IMR-90 (cell line): ENCODE measurements at regions not wholly inside any gene's neighbourhood (a gene's known extent, or its start where the extent isn't known, plus 50 kb on each side); places are given as distances from the start of the nearest gene placed in this dataset.

Experiments used
- ATAC-seq: fragments of 200-7000 bp; cut with Tn5 transposase; 2 replicates; pipeline ENCODE4 v1.9.1; 2020; ENCODE audit warnings: low read depth, mild to moderate bottlenecking, moderate library complexity
- BruUV-seq: library from RNA; stranded (reverse); fragments of 400-500 nt; replicated peaks from 2 replicates; lab custom pipeline; 2021; lab: Mats Ljungman, UMichigan
- CTCF ChIA-PET: fragments of 300-600 bp; formaldehyde crosslinking; extraction: SDS; loops from one replicate; lab custom pipeline; 2021; ENCODE audit warnings: antibody characterized with exemption; lab: Yijun Ruan, JAX
- POLR2A ChIA-PET: fragments of 300-600 bp; sonication (Branson Sonifier 250); formaldehyde crosslinking; loops from one replicate; lab custom pipeline; 2022; ENCODE audit warnings: antibody characterized with exemption; ENCODE audit not compliant: unreplicated experiment; lab: Charles Lee
- DNase-seq: peaks from one replicate; pipeline ENCODE4 v3.0.0; 2013
- H2AFZ ChIP-seq: replicated peaks from 2 replicates; pipeline ENCODE3; 2013; ENCODE audit warnings: low read length, mild to moderate bottlenecking; ENCODE audit not compliant: poor library complexity
- H2AK5ac ChIP-seq: 2 replicates; pipeline ENCODE4 v1.6.1; 2013; ENCODE audit warnings: low read depth, low read length, inconsistent platforms
- H2AK9ac ChIP-seq: replicated peaks from 2 replicates; pipeline ENCODE3; 2013; ENCODE audit warnings: mild to moderate bottlenecking, low read depth, low read length, moderate library complexity; ENCODE audit not compliant: poor library complexity
- H2BK120ac ChIP-seq: 2 replicates; pipeline ENCODE4 v1.6.1; 2013; ENCODE audit warnings: low read depth, low read length, inconsistent platforms
- H2BK15ac ChIP-seq: 3 replicates; pipeline ENCODE4 v1.6.1; 2013; ENCODE audit warnings: low read depth, low read length, inconsistent platforms
- H2BK20ac ChIP-seq: 2 replicates; pipeline ENCODE4 v1.6.1; 2013; ENCODE audit warnings: low read depth, mild to moderate bottlenecking, inconsistent platforms, low read length, moderate library complexity
- H2BK5ac ChIP-seq: 2 replicates; pipeline ENCODE4 v1.6.1; 2013; ENCODE audit warnings: mild to moderate bottlenecking, low read depth, low read length, inconsistent platforms; ENCODE audit not compliant: poor library complexity, severe bottlenecking
- H3K14ac ChIP-seq: replicated peaks from 2 replicates; pipeline ENCODE4 v1.6.1; 2013; ENCODE audit warnings: low read depth, low read length, inconsistent platforms
- H3K18ac ChIP-seq: 2 replicates; pipeline ENCODE4 v1.6.1; 2013; ENCODE audit warnings: low read depth, low read length, control low read depth
- H3K23ac ChIP-seq: 2 replicates; pipeline ENCODE4 v1.6.1; 2013; ENCODE audit warnings: low read depth, low read length, inconsistent platforms
- H3K27ac ChIP-seq: 2 replicates; pipeline ENCODE4 v1.5.1; 2013; ENCODE audit warnings: mild to moderate bottlenecking, control low read depth, low read length; ENCODE audit not compliant: insufficient read depth
- H3K27me3 ChIP-seq: 2 replicates; pipeline ENCODE4 v1.6.1; 2013; ENCODE audit warnings: low read length; ENCODE audit not compliant: control insufficient read depth, insufficient read depth
- H3K36me3 ChIP-seq: 2 replicates; pipeline ENCODE4 v1.6.1; 2013; ENCODE audit warnings: low read length, mixed read lengths; ENCODE audit not compliant: control insufficient read depth, insufficient read depth
- H3K4ac ChIP-seq: 2 replicates; pipeline ENCODE4 v1.6.1; 2013; ENCODE audit warnings: low read depth, low read length, inconsistent platforms
- H3K4me1 ChIP-seq: 2 replicates; pipeline ENCODE4 v1.6.1; 2013; ENCODE audit warnings: low read length, mixed read lengths; ENCODE audit not compliant: control insufficient read depth, insufficient read depth
- H3K4me2 ChIP-seq: 2 replicates; pipeline ENCODE4 v1.6.1; 2013; ENCODE audit warnings: low read depth, mild to moderate bottlenecking, control low read depth, low read length, moderate library complexity
- H3K4me3 ChIP-seq: 2 replicates; pipeline ENCODE4 v1.5.1; 2013; ENCODE audit warnings: low read depth, mild to moderate bottlenecking, control low read depth, low read length, moderate library complexity; ENCODE audit not compliant: insufficient read depth
- H3K56ac ChIP-seq: 2 replicates; pipeline ENCODE4 v1.6.1; 2013; ENCODE audit warnings: low read length, inconsistent platforms; ENCODE audit not compliant: insufficient read depth; ENCODE audit errors: extremely low read depth
- H3K79me1 ChIP-seq, 2 experiments: 2 replicates each; pipeline ENCODE4 v1.6.1; 2013; ENCODE audit warnings: low read length in 2 of 2, inconsistent platforms in 1 of 2, low read depth in 1 of 2
- H3K9ac ChIP-seq: 2 replicates; pipeline ENCODE4 v1.6.1; 2013; ENCODE audit warnings: low read depth, low read length, control low read depth
- H3K9me1 ChIP-seq: 2 replicates; pipeline ENCODE4 v1.6.1; 2013; ENCODE audit warnings: low read length, inconsistent platforms; ENCODE audit not compliant: insufficient read depth
- H3K9me3 ChIP-seq: 2 replicates; pipeline ENCODE4 v1.6.1; 2013; ENCODE audit warnings: low read length; ENCODE audit not compliant: control insufficient read depth, insufficient read depth
- H4K20me1 ChIP-seq: 2 replicates; pipeline ENCODE4 v1.6.1; 2013; ENCODE audit warnings: low read length, inconsistent platforms; ENCODE audit not compliant: insufficient read depth
- H4K5ac ChIP-seq: 2 replicates; pipeline ENCODE4 v1.6.1; 2013; ENCODE audit warnings: mild to moderate bottlenecking, low read depth, low read length, control low read depth
- H4K8ac ChIP-seq, 2 experiments: 2 replicates each; pipeline ENCODE4 v1.6.1; 2013; ENCODE audit warnings: low read depth in 2 of 2, low read length in 2 of 2, control low read depth in 1 of 2, inconsistent platforms in 1 of 2
- H4K91ac ChIP-seq: 2 replicates; pipeline ENCODE4 v1.6.1; 2013; ENCODE audit warnings: low read depth, low read length, inconsistent platforms; ENCODE audit not compliant: insufficient read depth
- BHLHE40 ChIP-seq: fragments of 150-350 bp; IDR thresholded peaks from 2 replicates; pipeline ENCODE4 v1.6.1; 2016; ENCODE audit warnings: mild to moderate bottlenecking, low read depth, low read length
- CEBPB ChIP-seq: IDR thresholded peaks from 2 replicates; pipeline ENCODE4 v1.6.1; 2012; ENCODE audit warnings: low read depth, low read length, improper control_type of control experiment
- CHD1 ChIP-seq: IDR thresholded peaks from 2 replicates; pipeline ENCODE4 v1.6.1; 2012; ENCODE audit warnings: low read depth, low read length, improper control_type of control experiment
- ELK1 ChIP-seq: fragments of 150-350 bp; IDR thresholded peaks from 2 replicates; pipeline ENCODE4 v1.6.1; 2016; ENCODE audit warnings: low read depth, mild to moderate bottlenecking, low read length, moderate library complexity, borderline replicate concordance
- FOS ChIP-seq: fragments of 150-350 bp; IDR thresholded peaks from 2 replicates; pipeline ENCODE4 v1.6.1; 2016; ENCODE audit warnings: low read depth, low read length
- MAFK ChIP-seq: IDR thresholded peaks from 2 replicates; pipeline ENCODE4 v1.6.1; 2012; ENCODE audit warnings: low read depth, low read length, improper control_type of control experiment
- MAZ ChIP-seq: IDR thresholded peaks from 2 replicates; pipeline ENCODE4 v1.6.1; 2012; ENCODE audit warnings: low read depth, mild to moderate bottlenecking, low read length, improper control_type of control experiment, moderate library complexity, borderline replicate concordance
- MXI1 ChIP-seq: IDR thresholded peaks from 2 replicates; pipeline ENCODE4 v1.6.1; 2012; ENCODE audit warnings: low read depth, mild to moderate bottlenecking, low read length, moderate library complexity, borderline replicate concordance
- NFE2L2 ChIP-seq: fragments of 150-350 bp; IDR thresholded peaks from 2 replicates; pipeline ENCODE4 v1.6.1; 2016; ENCODE audit warnings: low read depth, mild to moderate bottlenecking, low read length
- POLR2A ChIP-seq: IDR thresholded peaks from 2 replicates; pipeline ENCODE4 v1.6.1; 2012; ENCODE audit warnings: mild to moderate bottlenecking, low read depth, low read length
- RAD21 ChIP-seq: IDR thresholded peaks from 2 replicates; pipeline ENCODE4 v1.6.1; 2012; ENCODE audit warnings: low read length, improper control_type of control experiment
- RCOR1 ChIP-seq: IDR thresholded peaks from 2 replicates; pipeline ENCODE4 v1.6.1; 2012; ENCODE audit warnings: mild to moderate bottlenecking, low read length, improper control_type of control experiment; ENCODE audit not compliant: insufficient replicate concordance
- RFX5 ChIP-seq: IDR thresholded peaks from 2 replicates; pipeline ENCODE4 v1.8.0; 2012; ENCODE audit warnings: low read depth, mild to moderate bottlenecking, low read length, moderate library complexity
- SMC3 ChIP-seq: fragments of 150-350 bp; IDR thresholded peaks from 2 replicates; pipeline ENCODE4 v1.6.1; 2016; ENCODE audit warnings: low read depth, mild to moderate bottlenecking, antibody characterized with exemption, low read length, moderate library complexity
- WGBS, 2 experiments: methylation state at CpG; one replicate each; pipeline versions ENCODE4 v1.1.5 to v1.1.7; 2013; ENCODE audit warnings: missing lambda C conversion rate in 2 of 2; ENCODE audit not compliant: insufficient read length in 1 of 2; ENCODE audit errors: extremely low coverage in 2 of 2; 5-methylcytosine and 5-hydroxymethylcytosine counted together
- dilution Hi-C: fragments of 300-500 bp; cut with HindIII; formaldehyde crosslinking; loops from one replicate; pipeline ENCODE4 v1.14.3; 2018; ENCODE audit warnings: low sequenced_read_pairs; ENCODE audit not compliant: unreplicated experiment
- in situ Hi-C: fragments of 300-500 bp; cut with MboI; formaldehyde crosslinking; loops from 3 replicates; pipeline ENCODE4 v1.14.3; 2019; ENCODE audit warnings: low sequenced_read_pairs, inconsistent platforms, mixed read lengths
- intact Hi-C: fragments of 100-400 bp; cut with micrococcal nuclease; formaldehyde crosslinking; loops from 2 replicates; pipeline ENCODE4 v1.10.0; 2022
- TF ChIP-seq, protein P1 (sequence below): fragments of 150-350 bp; IDR thresholded peaks from 2 replicates; pipeline ENCODE4 v1.6.1; 2017; ENCODE audit warnings: mild to moderate bottlenecking, antibody characterized with exemption, low read length, low read depth
- TF ChIP-seq, protein P2 (sequence below): conservative IDR thresholded peaks from 2 replicates; pipeline ENCODE4 v1.5.1; 2012; ENCODE audit warnings: mild to moderate bottlenecking, low read depth, low read length, improper control_type of control experiment

GRCh38 chr2:13433954-13434353, 717.2 kb downstream of the TRIB2 start:
- BruUV-seq, result no TSS peak
- in situ Hi-C loops, result no loop called here
- dilution Hi-C loops, result no loop called here

More at GRCh38 chr2:13433954-13434353, 717.2 kb downstream of the TRIB2 start:
- no peak overlapping the region for H3K4me3 ChIP-seq
- no peaks in the 10 kb centered on the region for H3K4me1 ChIP-seq
- DNase-seq (no peak), ATAC-seq (no peak)
- no peak overlapping the region for H3K27ac ChIP-seq
- H2AFZ ChIP-seq, result no peak overlapping the region
- H3K18ac ChIP-seq, result no peak overlapping the region
- no peak overlapping the region for H2BK15ac ChIP-seq
- no CpG with 5 or more reads among the region's 7 CpGs for WGBS, 2 experiments
- H2BK120ac ChIP-seq, result no peak overlapping the region
- no peak overlapping the region for H4K5ac ChIP-seq
- H3K14ac ChIP-seq, result no peak overlapping the region
- H2BK20ac ChIP-seq, result no peak overlapping the region
- no peak overlapping the region for H3K4me2 ChIP-seq
- H3K9me3 ChIP-seq, result peaks cover 7% of the 10 kb centered on the region; the same call in 1 of the 2 replicates
- H4K8ac ChIP-seq, result no peak overlapping the region
- H3K56ac ChIP-seq, result no peak overlapping the region
- intact Hi-C loops, result no loop called here
- H3K4ac ChIP-seq, result no peak overlapping the region
- TF ChIP-seq CEBPB (no peak), MAFK (no peak), MAZ (no peak), ELK1 (no peak), RFX5 (no peak), FOS (no peak), RAD21 (no peak), MXI1 (no peak), CHD1 (no peak), BHLHE40 (no peak), POLR2A (no peak), NFE2L2 (no peak), SMC3 (no peak), RCOR1 (no peak)
- TF ChIP-seq, protein P1, sequence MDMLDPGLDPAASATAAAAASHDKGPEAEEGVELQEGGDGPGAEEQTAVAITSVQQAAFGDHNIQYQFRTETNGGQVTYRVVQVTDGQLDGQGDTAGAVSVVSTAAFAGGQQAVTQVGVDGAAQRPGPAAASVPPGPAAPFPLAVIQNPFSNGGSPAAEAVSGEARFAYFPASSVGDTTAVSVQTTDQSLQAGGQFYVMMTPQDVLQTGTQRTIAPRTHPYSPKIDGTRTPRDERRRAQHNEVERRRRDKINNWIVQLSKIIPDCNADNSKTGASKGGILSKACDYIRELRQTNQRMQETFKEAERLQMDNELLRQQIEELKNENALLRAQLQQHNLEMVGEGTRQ, result no peak
- TF ChIP-seq, protein P2, sequence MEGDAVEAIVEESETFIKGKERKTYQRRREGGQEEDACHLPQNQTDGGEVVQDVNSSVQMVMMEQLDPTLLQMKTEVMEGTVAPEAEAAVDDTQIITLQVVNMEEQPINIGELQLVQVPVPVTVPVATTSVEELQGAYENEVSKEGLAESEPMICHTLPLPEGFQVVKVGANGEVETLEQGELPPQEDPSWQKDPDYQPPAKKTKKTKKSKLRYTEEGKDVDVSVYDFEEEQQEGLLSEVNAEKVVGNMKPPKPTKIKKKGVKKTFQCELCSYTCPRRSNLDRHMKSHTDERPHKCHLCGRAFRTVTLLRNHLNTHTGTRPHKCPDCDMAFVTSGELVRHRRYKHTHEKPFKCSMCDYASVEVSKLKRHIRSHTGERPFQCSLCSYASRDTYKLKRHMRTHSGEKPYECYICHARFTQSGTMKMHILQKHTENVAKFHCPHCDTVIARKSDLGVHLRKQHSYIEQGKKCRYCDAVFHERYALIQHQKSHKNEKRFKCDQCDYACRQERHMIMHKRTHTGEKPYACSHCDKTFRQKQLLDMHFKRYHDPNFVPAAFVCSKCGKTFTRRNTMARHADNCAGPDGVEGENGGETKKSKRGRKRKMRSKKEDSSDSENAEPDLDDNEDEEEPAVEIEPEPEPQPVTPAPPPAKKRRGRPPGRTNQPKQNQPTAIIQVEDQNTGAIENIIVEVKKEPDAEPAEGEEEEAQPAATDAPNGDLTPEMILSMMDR, result no peak
- POLR2A ChIA-PET, result no interaction called here
- no peak overlapping the region for H3K9ac ChIP-seq
- no peak overlapping the region for H2BK5ac ChIP-seq
- CTCF ChIA-PET, result no interaction called here
- H2AK5ac ChIP-seq, result no peak overlapping the region
- no peak overlapping the region for H3K23ac ChIP-seq
- no peak overlapping the region for H2AK9ac ChIP-seq
- no peaks in the 10 kb centered on the region for H3K79me1 ChIP-seq
- no peaks in the 10 kb centered on the region for H4K20me1 ChIP-seq
- no peak overlapping the region for H4K91ac ChIP-seq
- H3K9me1 ChIP-seq, result no peaks in the 10 kb centered on the region
- no peaks in the 10 kb centered on the region for H3K27me3 ChIP-seq
- no peaks in the 10 kb centered on the region for H3K36me3 ChIP-seq
